Fibroblast of upper back skin (primary cell): ENCODE measurements at regions not wholly inside any gene's neighbourhood (a gene's known extent, or its start where the extent isn't known, plus 50 kb on each side); places are given as distances from the start of the nearest gene placed in this dataset.
A peak's percentile ranks its signal among the peaks of the same experiment; 100 is the strongest.
"Not testable (repeated sequence)": the region's sequence is repeated elsewhere in the genome, so short reads cannot be mapped to it uniquely, and the experiment has no call there.

Experiments used
- DNase-seq: peaks from one replicate; pipeline ENCODE4 v3.0.0-alpha.2; 2013

- DNase-seq = no peak
Measured at GRCh38 chr21:28216976-28217523, 775.6 kb downstream of the LTN1 start.

- no peak for DNase-seq
Measured at GRCh38 chr21:28215214-28215954, 777.3 kb downstream of the LTN1 start.

- no peak for DNase-seq
Measured at GRCh38 chr21:28214786-28215185, 777.9 kb downstream of the LTN1 start.

GRCh38 chr21:28213261-28213660 is 779.4 kb downstream of the LTN1 start:
- DNase-seq = peak; percentile 8

GRCh38 chr21:28212061-28212460 is 780.6 kb downstream of the LTN1 start:
- DNase-seq = no peak

- peak; percentile 84 for DNase-seq
Measured at GRCh38 chr21:28207436-28208173, 785.1 kb downstream of the LTN1 start.

- no peak for DNase-seq
Measured at GRCh38 chr21:28200726-28201125, 792.0 kb downstream of the LTN1 start.

GRCh38 chr21:28196981-28197380 is 795.7 kb downstream of the LTN1 start:
- DNase-seq = no peak

- DNase-seq = no peak
Measured at GRCh38 chr21:28193189-28193588, 799.5 kb downstream of the LTN1 start.

- no peak for DNase-seq
Measured at GRCh38 chr21:28186604-28187003, 806.1 kb downstream of the LTN1 start.

GRCh38 chr21:28181730-28182129 is 810.9 kb downstream of the LTN1 start:
- no peak for DNase-seq

- no peak for DNase-seq
Measured at GRCh38 chr21:28179136-28179535, 813.5 kb downstream of the LTN1 start.

GRCh38 chr21:28177124-28177523 is 815.6 kb downstream of the LTN1 start:
- DNase-seq = peak; percentile 23

- DNase-seq = peak; percentile 41
Measured at GRCh38 chr21:28174701-28175100, 818.0 kb downstream of the LTN1 start.

GRCh38 chr21:28174006-28174405 is 818.7 kb downstream of the LTN1 start:
- no peak for DNase-seq

GRCh38 chr21:28172376-28172775 is 820.3 kb downstream of the LTN1 start:
- DNase-seq = no peak

GRCh38 chr21:28167366-28167765 is 825.3 kb downstream of the LTN1 start:
- DNase-seq = no peak

- not testable (repeated sequence) for DNase-seq
Measured at GRCh38 chr21:28164519-28164918, 828.2 kb downstream of the LTN1 start.

- DNase-seq = not testable (repeated sequence)
Measured at GRCh38 chr21:28162052-28162451, 830.6 kb downstream of the LTN1 start.

- no peak for DNase-seq
Measured at GRCh38 chr21:28160378-28160777, 832.3 kb downstream of the LTN1 start.

- no peak for DNase-seq
Measured at GRCh38 chr21:28159396-28159795, 833.3 kb downstream of the LTN1 start.

GRCh38 chr21:28156590-28156989 is 836.1 kb downstream of the LTN1 start:
- DNase-seq = no peak

GRCh38 chr21:28154121-28154520 is 838.6 kb downstream of the LTN1 start:
- DNase-seq = no peak

- no peak for DNase-seq
Measured at GRCh38 chr21:28152732-28153131, 839.9 kb downstream of the LTN1 start.
